Stimulated activated CD4-positive, alpha-beta T cell treated with anti-CD3 and anti-CD28 coated beads, Interleukin-2, amount 100 ng/mL, for 24 hours (primary cell): ENCODE measurements at regions not wholly inside any gene's neighbourhood (a gene's known extent, or its start where the extent isn't known, plus 50 kb on each side); places are given as distances from the start of the nearest gene placed in this dataset.

Experiments used
- DNase-seq, 2 donors: peaks; one replicate each; pipeline ENCODE4 v3.0.0-alpha.2; 2020

DNA sequence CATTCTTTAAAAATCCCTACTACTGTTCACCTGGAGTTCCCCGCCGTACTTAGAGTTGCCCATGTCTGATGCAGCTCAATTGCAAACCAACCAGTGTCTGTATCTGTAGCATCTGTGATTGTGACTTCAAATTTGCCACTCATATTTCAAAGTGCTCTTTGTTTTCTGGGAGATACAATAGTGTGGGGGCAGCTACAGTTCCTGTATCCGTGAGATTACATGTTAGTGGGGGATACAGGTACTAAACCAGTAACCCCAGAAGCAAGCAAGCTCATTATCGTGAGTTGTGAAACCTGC, 140.9 kb downstream of the ANKRD60 start:
- DNase-seq, result no peak

DNA sequence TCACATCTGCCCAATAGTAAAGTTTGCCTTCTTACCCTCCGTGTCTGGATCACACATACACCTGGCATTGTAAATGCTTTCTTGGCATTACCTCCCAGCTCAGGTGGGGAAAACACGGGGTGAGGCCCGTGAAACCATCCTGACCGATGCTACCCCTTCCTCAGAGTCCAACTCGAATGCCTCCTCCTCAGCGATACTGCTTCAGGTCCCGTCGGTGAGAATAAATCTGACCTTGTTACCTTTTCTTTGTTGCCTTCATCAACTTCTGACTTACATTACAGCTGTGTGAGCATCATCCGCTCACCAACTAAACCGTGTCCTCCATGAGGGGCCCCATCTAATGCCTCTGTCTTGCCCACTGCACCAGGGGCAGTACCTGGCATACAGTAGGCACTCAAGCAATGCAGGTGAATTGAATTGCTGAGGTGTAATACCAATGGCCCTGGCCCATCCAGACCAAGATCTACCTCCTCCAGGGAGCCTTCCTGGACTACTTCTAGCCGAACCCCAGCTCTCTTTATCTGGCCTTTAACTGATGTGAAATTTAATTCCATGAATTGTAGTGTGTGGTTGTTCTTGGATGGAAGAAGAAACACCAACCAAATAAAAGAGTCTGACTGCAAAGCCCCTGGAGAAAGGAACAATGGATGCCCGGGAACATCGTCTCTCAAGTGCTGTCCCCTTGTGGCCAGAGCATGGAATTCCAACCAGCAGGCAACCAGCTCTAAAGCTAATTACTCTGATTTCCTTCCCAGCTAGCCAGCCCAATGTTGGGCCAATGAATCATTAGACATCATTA, 141.5 kb downstream of the ANKRD60 start:
- peak in 1 of 2 donors; percentile 24 for DNase-seq

DNA sequence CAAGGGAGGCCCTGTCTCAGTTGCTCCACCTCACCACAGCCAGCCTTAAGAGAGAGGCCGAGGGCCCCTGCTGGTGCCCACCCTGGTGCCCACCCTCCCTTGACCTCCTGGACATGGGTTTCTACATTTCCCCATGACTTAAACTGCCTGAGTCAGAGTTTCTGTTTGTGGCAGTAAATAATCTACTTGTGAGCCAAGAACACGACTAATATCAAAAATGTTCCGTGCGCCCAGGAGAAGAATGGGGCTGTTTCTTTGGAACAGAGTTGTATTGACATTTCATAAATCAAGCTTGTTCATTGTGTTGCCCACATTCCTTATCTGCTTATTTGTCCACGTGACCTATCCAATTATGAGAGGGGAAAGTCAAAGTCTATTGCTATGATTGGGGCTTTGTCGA, 143.5 kb downstream of the ANKRD60 start:
- no peak for DNase-seq

DNA sequence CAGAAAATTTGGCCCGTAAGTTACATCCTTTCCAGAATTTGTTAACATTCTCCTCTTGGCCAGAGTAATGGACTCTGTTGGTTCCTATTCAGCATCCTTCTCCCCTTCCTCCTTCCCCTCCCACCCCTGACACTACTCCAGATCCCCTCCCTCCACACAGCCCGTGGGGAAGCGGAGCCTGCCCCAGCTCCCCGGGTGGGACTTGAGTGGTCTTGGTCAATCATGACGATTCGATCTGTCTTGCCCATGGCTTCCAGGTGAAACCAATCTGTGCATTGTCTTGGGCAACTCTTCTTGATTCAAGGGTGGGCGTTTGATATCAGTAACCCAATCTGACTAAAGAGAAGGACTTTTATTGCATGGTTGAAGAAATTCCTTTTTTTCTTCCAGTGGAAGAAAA, 143.9 kb downstream of the ANKRD60 start:
- DNase-seq, result no peak

DNA sequence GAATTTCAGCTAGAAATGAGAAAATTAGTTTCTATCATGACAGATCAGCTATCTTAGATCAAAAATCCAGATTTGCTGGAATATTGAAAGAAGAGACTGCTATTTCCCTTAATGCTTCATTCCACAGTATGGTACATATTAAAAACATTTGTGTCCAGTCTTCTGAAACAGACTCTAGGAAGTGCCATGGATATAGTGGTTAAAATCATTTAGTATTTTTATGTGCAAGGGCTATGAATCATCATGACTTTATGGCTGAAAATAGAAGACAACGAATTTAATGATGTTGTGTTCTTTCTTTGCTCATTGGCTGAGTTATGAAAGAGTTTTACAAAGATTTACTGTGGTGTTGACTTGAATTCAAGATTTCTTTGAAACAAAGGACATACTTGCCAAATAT, 146.6 kb downstream of the ANKRD60 start:
- DNase-seq, result no peak

DNA sequence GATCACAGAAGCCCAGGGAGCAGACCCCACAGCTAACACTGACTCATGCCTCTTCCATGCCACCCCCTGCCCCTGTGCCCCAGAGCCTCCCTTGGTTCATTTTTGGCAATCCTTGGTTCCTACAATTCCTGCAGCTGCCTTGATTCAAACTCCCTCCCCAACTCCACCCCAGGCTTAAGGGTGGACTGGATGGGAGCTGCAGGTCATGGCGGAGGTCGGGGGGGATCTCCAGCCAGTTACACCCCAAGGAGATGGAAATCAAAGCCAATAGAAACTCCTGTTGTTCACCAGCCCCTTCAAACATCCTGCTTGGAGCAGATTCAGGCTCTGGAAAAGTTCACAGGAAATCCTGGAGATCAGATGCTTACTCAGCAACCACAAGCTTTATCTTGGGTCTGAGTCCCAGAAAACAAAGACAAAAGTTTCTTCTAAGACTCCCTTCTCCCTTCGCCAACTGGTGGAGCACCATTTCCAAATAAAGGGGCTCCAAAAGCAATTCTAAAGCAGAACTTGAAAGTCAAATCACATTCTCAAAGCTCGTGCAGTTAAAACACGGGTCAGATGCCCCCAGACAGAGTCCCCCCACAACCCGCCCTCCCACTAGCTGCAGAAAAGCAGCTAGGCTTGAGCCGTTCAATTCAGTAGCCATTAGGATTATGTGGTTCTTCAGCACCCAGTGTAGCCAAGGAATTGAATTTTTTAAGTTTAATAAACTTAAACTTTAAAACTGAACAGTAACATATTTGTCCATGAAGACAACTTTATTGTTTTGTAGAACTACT, 149.5 kb downstream of the ANKRD60 start:
- no peak for DNase-seq

DNA sequence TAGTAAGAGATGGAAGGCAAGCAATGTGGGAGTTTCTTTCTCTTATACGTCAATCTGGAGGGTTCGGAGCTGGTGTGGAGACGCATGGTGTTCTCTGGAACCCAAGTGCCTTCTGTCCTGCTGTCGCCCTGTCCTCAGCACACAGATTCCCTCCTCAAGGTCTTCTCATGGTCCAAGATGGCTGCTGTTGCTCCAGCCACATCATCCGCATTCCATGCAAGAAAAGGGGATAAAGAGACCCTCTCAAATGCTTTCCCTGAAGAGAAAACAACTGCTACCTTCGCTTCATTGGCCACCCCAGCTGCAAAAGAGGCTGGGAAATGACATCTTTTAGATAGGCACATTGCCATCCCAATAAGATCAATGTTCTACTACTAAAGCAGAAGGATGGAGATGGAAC, 151.2 kb downstream of the ANKRD60 start:
- DNase-seq, result no peak

DNA sequence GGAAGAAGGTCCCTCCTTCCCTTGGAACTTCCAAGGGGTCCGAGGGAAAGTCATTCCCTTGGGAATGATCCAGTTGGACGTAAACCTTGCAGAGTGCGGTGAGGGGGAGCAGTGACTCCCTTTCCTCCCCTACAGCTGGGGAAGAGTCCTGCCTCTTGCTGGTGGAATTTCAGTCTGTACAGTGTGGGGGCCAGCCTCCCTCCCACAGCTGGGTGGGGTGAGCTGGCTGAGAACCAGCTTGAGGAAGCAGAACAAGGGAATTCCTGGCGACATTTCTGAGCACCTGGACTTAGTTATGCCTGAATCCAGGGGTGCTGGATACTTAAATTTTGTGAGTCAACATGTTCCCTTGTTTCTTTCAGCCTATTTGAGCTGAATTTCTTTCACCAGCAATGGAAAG, 152.0 kb downstream of the ANKRD60 start:
- DNase-seq, result no peak

DNA sequence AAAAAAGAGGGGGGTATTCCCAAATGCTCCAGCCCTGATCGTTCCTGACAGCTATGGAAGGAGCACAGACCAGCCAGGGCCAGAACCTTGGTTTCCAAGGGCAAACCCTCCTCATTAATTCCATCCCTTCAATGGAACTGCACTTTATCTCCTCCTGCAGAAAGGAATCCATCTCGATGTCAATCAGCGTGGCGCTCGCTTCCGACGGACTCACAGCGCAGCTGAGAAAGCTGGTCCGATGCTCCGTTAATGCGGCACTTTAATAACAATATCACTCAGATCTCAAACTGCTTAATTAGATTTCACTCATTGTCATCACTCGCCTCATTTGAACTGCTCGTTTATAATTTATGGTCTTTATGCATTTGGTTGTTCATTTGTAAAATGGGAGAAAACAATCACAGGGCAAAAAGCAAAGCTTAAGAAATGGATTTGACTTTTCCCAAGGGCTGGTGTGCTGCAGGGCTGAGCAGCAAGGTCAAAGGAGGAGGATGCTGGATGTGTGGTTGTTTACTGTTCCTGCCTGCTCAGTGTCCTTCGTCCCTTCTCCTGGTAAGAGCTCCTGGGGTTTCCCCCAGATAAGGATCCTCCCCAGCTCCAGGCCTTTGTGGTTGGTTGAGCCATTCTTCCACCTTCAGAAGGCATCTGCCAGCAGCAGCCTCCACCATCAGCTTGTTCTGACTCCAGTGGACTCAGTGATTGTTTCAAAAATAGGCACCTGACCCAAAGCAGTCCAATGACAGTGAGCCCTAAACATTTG, 152.7 kb downstream of the ANKRD60 start:
- no peak for DNase-seq

DNA sequence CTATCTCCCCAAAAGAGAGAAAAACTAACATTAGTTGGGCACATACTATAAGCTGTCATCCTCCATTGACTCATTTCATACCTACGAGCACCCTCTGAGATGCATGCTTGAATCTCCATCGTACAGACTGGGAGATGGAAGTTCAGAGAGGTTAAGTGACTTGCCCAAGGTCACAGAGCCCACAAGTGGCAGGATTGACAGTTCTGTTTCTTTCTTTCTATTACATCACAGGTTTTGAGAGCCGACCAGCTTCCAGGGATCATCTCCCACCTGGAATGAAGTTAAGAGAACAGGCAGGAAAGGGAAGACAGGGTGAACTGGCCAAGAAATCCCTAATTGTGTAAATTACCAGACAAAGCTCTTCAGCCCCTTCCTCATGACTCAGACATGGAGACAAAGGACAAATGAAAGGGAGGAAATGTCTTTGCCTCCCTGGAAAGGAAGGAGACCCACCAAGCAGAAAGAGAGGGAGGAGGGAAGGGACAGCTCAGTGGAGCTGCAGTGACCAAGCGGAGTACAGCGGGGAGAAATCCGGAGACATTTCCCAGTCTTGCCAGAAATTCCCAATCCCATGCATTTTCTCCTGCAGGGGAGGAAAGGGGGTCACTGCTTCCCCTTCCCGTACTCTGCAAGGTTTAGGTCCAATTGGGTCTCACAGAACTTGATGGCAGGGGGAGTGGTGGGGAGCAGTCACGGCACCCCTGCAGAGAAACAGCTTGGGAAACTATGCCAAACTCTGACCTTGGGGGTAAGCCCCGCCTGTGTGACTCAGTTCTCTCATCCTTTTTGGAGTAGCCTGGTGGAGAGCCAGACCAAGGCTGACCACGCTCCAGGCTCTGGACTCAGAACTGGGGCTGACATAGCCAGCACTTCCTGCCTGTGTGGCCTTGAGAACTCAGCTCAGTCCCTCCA, 154.3 kb downstream of the ANKRD60 start:
- no peak for DNase-seq

DNA sequence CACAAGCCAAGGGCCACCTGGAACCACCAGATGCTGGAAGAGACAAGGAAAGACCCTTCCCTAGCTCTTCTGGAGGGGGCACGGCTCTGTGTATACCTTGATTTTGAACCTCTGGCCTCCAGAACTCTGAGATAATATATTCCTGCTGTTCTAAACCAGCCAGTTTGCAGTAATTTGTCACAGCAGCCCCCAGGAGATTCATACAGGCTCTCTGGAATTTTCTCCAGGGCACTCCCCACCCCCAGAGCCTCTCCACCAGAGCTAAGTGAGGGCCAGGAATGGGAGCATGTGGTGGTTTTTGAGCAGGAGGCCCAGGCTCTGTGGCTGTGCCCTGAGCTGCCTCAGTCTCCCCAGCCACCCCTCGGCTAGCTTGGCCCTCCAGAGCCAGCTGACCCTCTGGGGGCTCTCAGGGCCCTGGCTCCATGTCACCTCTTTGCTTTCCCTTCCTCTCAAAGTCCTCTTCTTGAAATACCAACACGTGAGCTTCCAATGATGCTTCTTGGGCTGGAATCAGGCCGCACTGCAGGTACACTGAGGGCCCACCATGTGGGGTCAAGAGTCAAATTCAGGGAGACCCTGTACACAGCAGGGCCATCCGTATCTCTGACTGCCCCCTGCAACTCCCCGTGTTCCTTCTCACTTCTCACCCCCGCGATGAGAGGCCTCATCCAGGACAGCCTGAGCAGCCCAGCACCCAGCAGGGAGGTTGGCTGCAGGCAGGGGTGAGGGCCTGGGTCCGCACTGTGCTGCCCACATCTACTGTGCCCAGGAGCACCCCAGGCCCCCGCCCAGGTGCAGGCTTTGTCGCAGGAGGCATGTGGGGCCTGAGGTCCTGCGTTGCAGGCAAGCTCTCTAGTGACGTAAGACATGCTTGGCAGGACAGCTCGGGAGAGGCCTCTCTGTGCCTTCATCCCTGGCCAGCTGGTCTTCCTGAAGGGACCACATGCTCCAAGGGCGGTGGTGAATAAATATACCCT, 155.5 kb downstream of the ANKRD60 start:
- no peak for DNase-seq

DNA sequence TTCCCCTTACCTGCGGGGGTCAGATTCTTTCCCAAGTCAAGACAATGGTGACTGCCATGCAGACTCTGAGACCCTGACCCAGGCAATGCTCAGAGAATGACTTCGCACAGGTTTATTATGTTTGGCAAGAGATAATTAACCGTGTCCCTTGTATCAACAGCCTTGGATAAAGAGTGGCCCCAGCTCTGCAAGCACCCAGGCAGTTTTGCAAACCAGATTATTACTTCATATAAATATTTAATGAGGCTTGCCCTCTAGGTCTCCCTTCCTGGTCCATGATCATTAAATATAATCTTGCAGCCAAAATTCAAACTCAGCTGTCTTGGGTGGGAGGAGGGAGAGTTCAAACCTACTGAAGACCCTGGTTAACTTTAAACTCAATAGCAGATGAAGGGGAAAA, 156.5 kb downstream of the ANKRD60 start:
- no peak for DNase-seq

DNA sequence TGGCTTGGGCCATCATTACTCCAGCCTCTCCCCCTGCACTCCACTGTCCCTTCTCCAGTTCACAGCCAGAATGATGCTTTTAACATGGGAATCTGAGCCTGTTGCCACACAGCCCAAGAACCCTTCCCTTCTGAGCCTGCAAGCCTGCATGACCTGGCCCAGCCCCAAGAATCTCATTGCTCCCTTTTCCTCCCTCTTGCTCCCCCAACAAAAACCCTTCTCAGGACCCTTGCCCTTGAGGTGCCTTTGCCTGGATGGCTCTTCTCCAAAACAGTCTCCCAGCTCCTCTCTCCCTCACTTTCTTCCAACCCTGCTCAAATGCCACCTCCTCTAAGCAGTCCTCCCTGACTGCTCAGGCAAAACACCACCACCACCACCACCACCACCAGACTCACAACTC, 157.2 kb downstream of the ANKRD60 start:
- no peak for DNase-seq

DNA sequence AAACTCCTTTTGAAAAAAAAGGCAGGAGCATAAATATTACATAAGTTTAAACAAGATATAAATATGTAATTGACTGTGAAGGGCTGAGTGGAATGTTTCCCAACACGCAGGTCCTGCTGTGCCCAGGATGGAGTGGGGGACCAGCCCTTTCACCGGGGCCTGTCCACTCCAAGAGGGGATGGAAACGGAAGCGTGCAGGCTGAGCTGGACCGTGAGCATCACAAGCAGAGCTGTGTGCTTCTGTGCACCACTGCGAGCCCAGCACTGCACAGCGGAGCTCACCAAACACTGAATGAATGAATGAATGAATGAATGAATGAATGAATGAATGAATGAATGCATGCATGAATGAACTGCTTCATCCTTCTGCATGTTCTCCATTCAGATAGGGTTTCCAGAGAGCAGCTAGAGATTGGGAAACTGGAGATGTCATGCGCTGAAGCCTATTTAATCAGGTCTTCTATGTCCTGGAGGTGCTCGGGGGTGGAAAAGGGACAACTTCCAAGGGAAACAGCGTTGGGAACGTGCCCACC, 157.7 kb downstream of the ANKRD60 start:
- no peak for DNase-seq

DNA sequence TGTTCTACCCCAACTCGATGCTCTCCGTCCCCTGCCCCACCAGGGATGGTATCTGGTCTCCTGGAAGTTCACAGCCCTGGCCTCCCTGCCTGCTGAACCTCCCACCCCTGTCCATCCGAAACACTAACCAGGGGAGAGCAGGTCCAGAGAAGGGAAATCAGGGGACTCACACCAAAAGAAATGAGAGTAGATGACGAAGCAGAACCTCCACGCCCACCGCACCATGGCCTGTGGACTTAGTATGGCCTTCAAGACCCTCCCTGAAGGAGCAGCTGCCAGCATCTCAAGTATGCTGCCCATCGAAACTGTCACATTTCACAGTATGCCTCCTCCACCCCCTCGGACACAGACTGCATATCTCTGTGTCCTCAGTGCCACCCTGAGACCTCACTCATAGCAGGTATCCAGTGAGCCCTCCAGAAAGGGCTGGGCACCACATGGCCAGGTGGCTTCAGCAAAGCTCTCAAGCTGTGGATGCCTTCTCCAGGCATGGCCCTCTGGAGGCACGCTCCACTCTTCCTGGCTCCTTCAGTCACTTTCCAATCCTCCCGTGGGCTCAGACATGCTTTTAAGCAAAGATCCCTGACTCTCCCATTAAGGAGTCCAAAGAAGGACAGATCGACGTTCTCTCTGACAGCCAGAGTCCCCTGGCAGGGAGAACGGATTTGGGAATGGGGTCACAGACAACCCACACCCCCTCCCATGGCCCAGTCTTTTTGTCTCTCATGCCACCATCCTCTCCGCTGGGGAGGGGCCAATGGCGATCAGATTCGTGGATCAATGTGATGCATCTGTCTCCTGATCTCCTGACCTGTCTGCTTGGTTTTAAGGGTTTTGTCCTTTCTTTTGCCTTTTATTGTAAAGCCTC, 158.4 kb downstream of the ANKRD60 start:
- no peak for DNase-seq

DNA sequence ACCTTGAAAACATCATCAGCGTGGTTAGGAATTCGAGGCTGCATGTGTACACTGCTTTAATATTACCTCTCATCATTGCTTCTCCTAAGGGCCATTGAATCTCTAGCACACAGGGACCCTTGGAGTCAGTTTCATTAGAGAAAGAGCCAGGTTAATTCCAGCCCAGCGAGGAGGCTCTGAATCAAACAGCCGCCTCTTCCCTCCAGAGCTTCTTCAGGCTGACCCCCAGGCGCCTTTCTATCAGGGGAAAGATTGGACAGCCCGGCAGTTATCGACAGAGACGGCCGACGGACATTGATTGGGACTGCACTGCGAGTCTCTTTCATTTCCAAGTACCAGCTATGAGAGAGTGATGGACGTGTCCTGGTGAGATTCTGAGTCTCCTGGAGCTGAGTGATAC, 159.2 kb downstream of the ANKRD60 start:
- no peak for DNase-seq

DNA sequence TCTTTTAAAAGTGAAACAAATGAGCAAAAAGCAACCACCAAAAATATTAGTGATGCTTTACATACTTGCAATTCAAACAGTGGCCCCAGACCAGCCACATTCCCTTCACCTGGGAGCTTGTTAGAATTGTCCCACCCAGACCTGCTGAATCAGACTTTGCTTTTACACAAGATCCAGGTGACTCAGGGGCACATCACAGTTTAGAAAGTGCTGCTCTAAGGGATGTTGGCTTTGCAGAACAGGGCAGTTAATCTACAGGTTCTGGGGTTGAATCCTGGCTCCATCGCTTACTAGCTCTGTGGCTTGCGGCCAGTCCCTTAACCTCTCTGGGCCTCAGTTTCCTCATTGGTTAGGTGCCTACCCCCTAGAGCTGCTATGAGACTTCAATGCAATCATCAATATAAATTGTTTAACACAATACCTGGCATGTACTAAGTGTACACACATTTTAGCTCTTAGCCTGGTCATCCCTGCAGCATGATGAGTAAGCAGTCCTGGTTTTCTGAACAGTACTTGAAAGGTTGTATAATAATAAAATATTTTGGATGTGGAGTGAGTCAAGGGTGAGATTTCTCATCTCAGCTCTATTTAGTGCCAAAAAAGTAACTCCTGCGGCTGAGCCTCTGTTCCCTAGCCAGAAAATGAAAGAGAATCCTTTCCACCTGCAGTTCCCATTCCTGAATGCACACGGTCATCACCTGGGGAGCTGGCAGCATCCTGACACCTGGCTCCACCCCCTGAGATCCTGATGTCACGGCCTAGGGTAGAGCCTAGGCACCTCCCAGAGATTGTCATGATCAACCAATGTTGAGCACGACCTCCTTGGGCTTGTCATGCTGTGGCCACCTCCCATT, 162.7 kb downstream of the ANKRD60 start:
- DNase-seq, result no peak

DNA sequence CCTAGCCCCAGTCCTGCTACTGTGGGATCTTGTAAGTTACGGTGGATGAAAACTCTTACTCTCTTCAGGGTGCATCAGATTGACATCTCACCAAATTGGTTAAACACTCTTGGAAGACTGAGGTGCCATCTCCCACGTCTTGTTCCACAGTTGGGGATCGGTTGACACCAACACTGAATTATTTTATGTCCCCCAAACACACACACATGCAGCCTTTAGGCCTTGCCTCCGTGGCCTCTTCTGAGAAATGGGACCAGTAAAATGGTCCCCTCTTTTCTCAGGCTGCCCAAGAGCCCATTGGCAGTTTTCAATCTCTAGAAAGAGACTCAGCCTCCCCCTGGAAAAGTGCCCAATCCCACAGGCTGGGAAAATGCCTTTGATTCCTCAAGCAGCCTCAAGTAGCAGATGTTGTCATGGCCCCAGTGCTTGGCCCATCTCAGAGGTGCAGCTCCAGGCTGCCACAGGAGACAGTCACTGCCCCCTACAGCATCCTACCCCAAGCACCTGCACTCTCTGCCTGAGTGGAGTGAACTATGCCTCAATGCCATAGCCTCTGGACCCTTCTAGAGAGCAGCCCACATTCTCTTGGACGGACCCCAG, 163.9 kb downstream of the ANKRD60 start:
- DNase-seq, result no peak

DNA sequence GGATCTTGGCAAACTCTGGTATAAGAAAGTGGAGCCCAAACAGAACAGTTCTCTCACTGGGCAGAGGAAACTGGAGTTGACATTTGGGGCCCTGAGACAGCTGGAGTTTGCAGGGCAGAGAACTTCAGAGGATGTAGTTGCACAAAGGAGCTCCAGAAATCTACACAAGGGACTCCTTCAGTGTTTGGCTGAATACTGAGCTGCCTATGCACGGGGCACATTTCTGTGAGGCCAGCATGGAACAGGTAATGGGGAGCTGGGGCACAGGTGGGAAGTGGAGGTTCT, 169.3 kb downstream of the ANKRD60 start:
- no peak for DNase-seq
